GM21360 (cell line): ENCODE measurements at regions not wholly inside any gene's neighbourhood (a gene's known extent, or its start where the extent isn't known, plus 50 kb on each side); places are given as distances from the start of the nearest gene placed in this dataset.
"Not testable (repeated sequence)": the region's sequence is repeated elsewhere in the genome, so short reads cannot be mapped to it uniquely, and the experiment has no call there.

Experiments used
- ATAC-seq: cut with Tn5 transposase; IDR thresholded peaks from one replicate; pipeline ENCODE4 v1.9.1; 2021; ENCODE audit warnings: mild to moderate bottlenecking, moderate library complexity; ENCODE audit not compliant: unreplicated experiment

GRCh38 chrX:137878401-137878800 is 312.5 kb downstream of the ZIC3 start:
- ATAC-seq, result no peak

- no peak for ATAC-seq
These were observed 317.0 kb downstream of the ZIC3 start for GRCh38 chrX:137882960-137883359.

GRCh38 chrX:137884813-137885212 is 318.9 kb downstream of the ZIC3 start:
- not testable (repeated sequence) for ATAC-seq

- no peak for ATAC-seq
These were observed 325.5 kb downstream of the ZIC3 start for GRCh38 chrX:137891431-137891830.

GRCh38 chrX:137896123-137896522 is 330.2 kb downstream of the ZIC3 start:
- ATAC-seq, result no peak

GRCh38 chrX:137915466-137915865 is 349.5 kb downstream of the ZIC3 start:
- ATAC-seq, result no peak

- no peak for ATAC-seq
These were observed 350.3 kb downstream of the ZIC3 start for GRCh38 chrX:137916090-137916746.

GRCh38 chrX:137926090-137926489 is 360.2 kb downstream of the ZIC3 start:
- no peak for ATAC-seq

- no peak for ATAC-seq
These were observed 364.0 kb downstream of the ZIC3 start for GRCh38 chrX:137929951-137930350.

- no peak for ATAC-seq
These were observed 364.6 kb downstream of the ZIC3 start for GRCh38 chrX:137930533-137930932.

GRCh38 chrX:137934214-137934613 is 368.3 kb downstream of the ZIC3 start:
- ATAC-seq, result not testable (repeated sequence)

- ATAC-seq, result not testable (repeated sequence)
These were observed 369.0 kb downstream of the ZIC3 start for GRCh38 chrX:137934887-137935286.

GRCh38 chrX:137945470-137945869 is 379.5 kb downstream of the ZIC3 start:
- no peak for ATAC-seq

GRCh38 chrX:137969191-137969590 is 403.3 kb downstream of the ZIC3 start:
- ATAC-seq, result no peak

- ATAC-seq, result no peak
These were observed 416.7 kb downstream of the ZIC3 start for GRCh38 chrX:137982472-137983172.

- ATAC-seq, result no peak
These were observed 422.5 kb downstream of the ZIC3 start for GRCh38 chrX:137988470-137988869.

- ATAC-seq, result no peak
These were observed 432.7 kb downstream of the ZIC3 start for GRCh38 chrX:137998619-137999018.

- ATAC-seq, result no peak
These were observed 433.1 kb downstream of the ZIC3 start for GRCh38 chrX:137999071-137999470.

GRCh38 chrX:137999552-137999951 is 433.6 kb downstream of the ZIC3 start:
- no peak for ATAC-seq

GRCh38 chrX:138001226-138001625 is 435.3 kb downstream of the ZIC3 start:
- ATAC-seq, result no peak

GRCh38 chrX:138006180-138006579 is 440.3 kb downstream of the ZIC3 start:
- no peak for ATAC-seq

- no peak for ATAC-seq
These were observed 442.4 kb downstream of the ZIC3 start for GRCh38 chrX:138008281-138008680.

GRCh38 chrX:138011468-138011867 is 445.5 kb downstream of the ZIC3 start:
- no peak for ATAC-seq
